Pancreas (tissue), 10 donors: ENCODE measurements at regions not wholly inside any gene's neighbourhood (a gene's known extent, or its start where the extent isn't known, plus 50 kb on each side); places are given as distances from the start of the nearest gene placed in this dataset.
"Not testable (repeated sequence)": the region's sequence is repeated elsewhere in the genome, so short reads cannot be mapped to it uniquely, and the experiment has no call there.

Experiments used
- ATAC-seq, 4 donors: fragments of 200-7000 bp; cut with Tn5 transposase; one replicate each; pipeline versions ENCODE4 v1.8.0 to v1.9.1; 2020; ENCODE audit warnings: mild to moderate bottlenecking in 4 of 4, moderate library complexity in 4 of 4
- DNase-seq, 6 donors: peaks; one replicate each; pipeline ENCODE4 v3.0.0-alpha.2; 2020
- FAIRE-seq: peaks from 2 replicates; lab custom pipeline; 2012; peaks lifted over from hg19 to GRCh38; lab: Jason Lieb, UNC
- H3K27ac ChIP-seq, 4 donors: fragments of 200-600 bp; sonication (generic); 1 replicate in 3 of 4; 2 replicates in 1 of 4; pipeline versions ENCODE4 v1.5.0 to v1.8.0; 2020
- H3K27me3 ChIP-seq, 4 donors: fragments of 200-600 bp; one replicate each; pipeline ENCODE4 v1.8.0; 2021
- H3K36me3 ChIP-seq, 3 donors: fragments of 200-600 bp; sonication (generic) in 1 of 3; one replicate each; pipeline versions ENCODE4 v1.5.0 to v1.8.0; 2020 to 2021
- H3K4me1 ChIP-seq, 3 donors: fragments of 200-600 bp; one replicate each; pipeline ENCODE4 v1.8.0; 2021
- H3K4me3 ChIP-seq, 4 donors: fragments of 200-600 bp; sonication (generic) in 2 of 4; one replicate each; pipeline versions ENCODE4 v1.5.0 to v1.8.0; 2020 to 2021
- H3K9me3 ChIP-seq, 4 donors: fragments of 200-600 bp; one replicate each; pipeline ENCODE4 v1.8.0; 2021
- WGBS, 2 donors: extraction: QIAGEN DNeasy Blood & Tissue Kit; methylation state at CpG; one replicate each; pipeline ENCODE4 v1.1.7; 2013; 5-methylcytosine and 5-hydroxymethylcytosine counted together
- intact Hi-C, 3 donors: fragments of 100-400 bp; cut with DNase I; formaldehyde crosslinking; loops; one replicate each; pipeline versions ENCODE4 v1.11.1 to v1.14.2; 2022
- TF ChIP-seq, protein P1 (sequence below), 4 donors: fragments of 200-600 bp; sonication (generic) in 3 of 4; IDR thresholded peaks; one replicate each; pipeline versions ENCODE4 v1.5.0 to v1.8.0; 2021; ENCODE audit warnings: antibody characterized with exemption in 4 of 4
- donor health status: healthy with polysubstance abuse.
- donor health status: DM: no; HTN: no; CAD: no; lungs with moderate emphysema.
- donor health status: DM: no; HTN: no; CAD: no.
- donor health status: control.
- donor health status: control.
- donor health status: Bipolar disorder and iron deficiency.
- donor health status: DM: yes; HTN: yes; CAD: no.
- donor health status: DM: no; HTN: no; CAD: no.
- donor health status: DM: no; HTN: no; CAD: no.
- donor health status: DM: yes; HTN: yes; CAD: no.

DNA sequence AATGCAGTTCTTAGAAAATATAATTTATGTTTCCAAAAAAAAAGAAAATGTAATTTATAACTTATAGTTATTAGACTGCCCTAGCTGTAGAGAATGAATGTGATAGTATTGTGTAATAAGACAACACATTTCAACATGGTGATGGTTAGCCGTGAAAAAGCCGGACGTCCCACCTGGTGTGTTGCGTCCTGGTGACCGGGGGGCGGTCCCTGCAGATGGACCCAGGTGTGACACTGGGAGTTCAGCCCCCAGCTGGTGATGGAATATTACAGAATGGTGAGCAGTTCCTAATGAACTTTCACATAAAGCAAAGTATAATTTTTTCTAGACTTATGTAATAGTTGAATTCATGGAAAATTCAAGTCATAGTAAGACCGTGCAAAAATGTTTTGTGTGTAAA is 132.8 kb downstream of the LAT start:
- Histone ChIP-seq H3K9me3 (no peaks in the 10 kb centered on the region), H3K4me1 (peaks cover 0 to 4% (median 0%) of the 10 kb centered on the region in 3 donors), H3K27me3 (no peaks in the 10 kb centered on the region), H3K36me3 (no peaks in the 10 kb centered on the region), H3K4me3 (no peak overlapping the region), H3K27ac (no peak overlapping the region)
- FAIRE-seq (no peak), ATAC-seq (no peak), DNase-seq (no peak)
- 70 to 86% methylated on average over 7 of the region's 7 CpGs for WGBS, 2 donors
- TF ChIP-seq, protein P1, sequence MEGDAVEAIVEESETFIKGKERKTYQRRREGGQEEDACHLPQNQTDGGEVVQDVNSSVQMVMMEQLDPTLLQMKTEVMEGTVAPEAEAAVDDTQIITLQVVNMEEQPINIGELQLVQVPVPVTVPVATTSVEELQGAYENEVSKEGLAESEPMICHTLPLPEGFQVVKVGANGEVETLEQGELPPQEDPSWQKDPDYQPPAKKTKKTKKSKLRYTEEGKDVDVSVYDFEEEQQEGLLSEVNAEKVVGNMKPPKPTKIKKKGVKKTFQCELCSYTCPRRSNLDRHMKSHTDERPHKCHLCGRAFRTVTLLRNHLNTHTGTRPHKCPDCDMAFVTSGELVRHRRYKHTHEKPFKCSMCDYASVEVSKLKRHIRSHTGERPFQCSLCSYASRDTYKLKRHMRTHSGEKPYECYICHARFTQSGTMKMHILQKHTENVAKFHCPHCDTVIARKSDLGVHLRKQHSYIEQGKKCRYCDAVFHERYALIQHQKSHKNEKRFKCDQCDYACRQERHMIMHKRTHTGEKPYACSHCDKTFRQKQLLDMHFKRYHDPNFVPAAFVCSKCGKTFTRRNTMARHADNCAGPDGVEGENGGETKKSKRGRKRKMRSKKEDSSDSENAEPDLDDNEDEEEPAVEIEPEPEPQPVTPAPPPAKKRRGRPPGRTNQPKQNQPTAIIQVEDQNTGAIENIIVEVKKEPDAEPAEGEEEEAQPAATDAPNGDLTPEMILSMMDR (IDR thresholded peaks at IDR 0.05): no peak
- intact Hi-C loops: no loop called here

DNA sequence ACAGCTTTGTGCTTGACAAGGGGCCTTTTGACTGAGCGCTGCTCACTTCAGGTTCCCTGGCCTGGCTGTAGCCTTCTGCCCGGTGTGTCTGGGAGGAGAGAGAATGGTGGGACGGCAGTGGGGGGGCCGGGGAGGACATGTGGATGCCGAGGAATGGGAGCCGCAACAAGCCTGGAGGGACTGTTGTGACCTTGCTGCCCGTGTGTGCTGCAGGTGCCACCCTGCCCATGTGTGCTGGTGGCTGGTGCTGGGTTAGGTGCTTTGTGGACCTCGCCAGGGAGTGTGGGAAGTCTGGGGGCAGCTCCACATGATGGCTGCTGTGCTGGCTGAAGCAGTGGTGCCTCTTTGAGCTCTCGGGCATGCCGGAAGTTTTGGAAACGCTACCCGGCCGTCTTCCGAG is 132.1 kb downstream of the LAT start:
- Histone ChIP-seq H3K4me1 (peaks cover 0 to 4% (median 0%) of the 10 kb centered on the region in 3 donors), H3K9me3 (no peaks in the 10 kb centered on the region), H3K27ac (no peak overlapping the region), H3K27me3 (no peaks in the 10 kb centered on the region), H3K36me3 (no peaks in the 10 kb centered on the region), H3K4me3 (no peak overlapping the region)
- TF ChIP-seq, protein P1 (IDR thresholded peaks at IDR 0.05): no peak
- intact Hi-C loops: no loop called here
- ATAC-seq (no peak), DNase-seq (no peak), FAIRE-seq (no peak)
- WGBS, 2 donors: 71 to 73% methylated on average over 13 to 14 of the region's 14 CpGs

DNA sequence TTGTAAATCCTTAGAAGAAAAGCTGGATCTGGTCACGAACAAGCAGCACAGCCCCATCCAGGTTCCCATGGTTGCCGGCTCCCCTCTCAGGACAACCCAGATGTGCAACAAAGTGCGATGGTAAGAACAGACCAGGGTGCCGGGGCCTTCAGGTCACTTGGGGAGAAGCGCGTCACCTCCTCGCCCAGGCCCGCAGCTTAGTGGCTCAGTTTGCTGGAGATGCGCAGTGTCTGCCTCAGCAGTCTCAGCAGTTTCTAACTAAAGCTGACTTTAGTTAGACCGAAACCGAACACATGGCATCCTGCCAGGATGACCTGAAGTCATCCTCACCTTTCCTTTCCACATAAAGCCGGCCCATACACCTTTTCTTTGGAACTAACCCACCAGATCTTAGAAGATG is 131.4 kb downstream of the LAT start:
- ATAC-seq, H3K4me1 ChIP-seq, H3K27me3 ChIP-seq, intact Hi-C loops, FAIRE-seq, H3K4me3 ChIP-seq, H3K36me3 ChIP-seq, H3K27ac ChIP-seq, DNase-seq, H3K9me3 ChIP-seq: not testable (repeated sequence)
- 84 to 85% methylated on average over 10 to 12 of the region's 12 CpGs for WGBS, 2 donors

DNA sequence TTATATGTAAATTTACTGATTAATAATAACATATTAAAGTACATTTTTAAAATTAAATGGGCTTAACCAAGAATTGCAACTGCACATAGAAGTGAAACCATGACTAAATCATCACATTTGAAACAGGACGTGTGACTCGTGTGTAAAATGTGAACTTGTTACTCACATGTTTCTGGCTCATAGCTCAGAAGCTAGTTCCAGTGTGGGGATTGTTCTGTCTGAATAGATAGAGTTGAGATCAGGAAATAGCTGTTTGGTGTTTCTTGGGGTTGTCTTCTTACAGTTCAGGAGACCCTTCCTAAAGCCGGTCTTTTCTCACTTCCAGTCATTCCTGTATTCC is 130.9 kb downstream of the LAT start:
- H3K27me3 ChIP-seq, intact Hi-C loops, H3K9me3 ChIP-seq, H3K4me1 ChIP-seq, H3K27ac ChIP-seq, DNase-seq, H3K36me3 ChIP-seq, FAIRE-seq, H3K4me3 ChIP-seq: not testable (repeated sequence)
- 18 to 27% methylated on average over 3 of the region's 3 CpGs for WGBS, 2 donors
- peak in 2 of 4 donors; percentile 34 to 40 for ATAC-seq

DNA sequence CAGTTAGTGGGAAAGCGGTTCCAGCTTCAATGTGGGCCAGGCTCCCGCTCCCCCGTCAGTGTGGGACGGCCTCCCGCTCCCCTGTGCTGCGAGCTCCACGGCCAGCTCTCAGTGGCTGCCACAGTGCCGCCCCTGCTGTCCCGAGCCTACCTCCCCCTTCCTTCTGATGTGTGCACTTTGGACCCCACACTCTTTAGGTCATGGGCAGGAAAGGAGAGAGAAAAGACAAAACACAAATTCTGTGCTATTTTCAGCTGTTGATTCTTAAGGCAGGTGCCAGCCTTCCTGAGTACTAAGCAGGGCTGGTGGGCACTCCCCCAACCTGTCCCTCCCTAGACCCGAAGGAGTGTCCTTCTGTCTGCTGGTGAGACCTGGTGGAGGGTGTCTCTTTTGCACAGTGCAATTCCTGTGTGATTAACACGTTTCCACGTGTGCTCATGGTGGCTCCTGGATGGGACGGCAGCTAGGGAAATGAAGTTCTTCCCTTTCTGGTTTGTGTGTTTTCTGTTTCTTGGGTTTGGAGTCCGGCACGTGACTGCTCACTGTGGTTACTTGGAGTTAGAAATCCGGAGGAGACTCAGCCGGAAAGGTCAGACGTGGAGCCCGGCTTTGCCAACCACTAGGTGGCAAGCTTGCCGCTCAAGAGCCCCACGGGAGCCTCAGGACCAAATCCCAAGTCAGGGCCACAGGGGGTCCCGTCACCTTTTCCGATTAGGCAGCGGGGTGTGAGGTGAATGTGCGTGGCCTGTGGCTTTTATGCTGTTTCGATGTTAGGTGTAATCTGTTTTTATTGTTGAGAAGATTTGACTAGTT is 130.3 kb downstream of the LAT start:
- DNase-seq (peak in 3 of 6 donors; percentile 16 to 54 (median 51)), ATAC-seq (peak; percentile 79 to 92 (median 90))
- H3K4me1 ChIP-seq, FAIRE-seq, H3K9me3 ChIP-seq, H3K36me3 ChIP-seq, intact Hi-C loops, H3K4me3 ChIP-seq, H3K27me3 ChIP-seq: not testable (repeated sequence)
- TF ChIP-seq, protein P1 (IDR thresholded peaks at IDR 0.05): peak; percentile 28 to 52 (median 30)
- peak overlapping the region in 2 of 4 donors; percentile 37 to 54 for H3K27ac ChIP-seq
- 16 to 18% methylated on average over 26 of the region's 26 CpGs for WGBS, 2 donors

DNA sequence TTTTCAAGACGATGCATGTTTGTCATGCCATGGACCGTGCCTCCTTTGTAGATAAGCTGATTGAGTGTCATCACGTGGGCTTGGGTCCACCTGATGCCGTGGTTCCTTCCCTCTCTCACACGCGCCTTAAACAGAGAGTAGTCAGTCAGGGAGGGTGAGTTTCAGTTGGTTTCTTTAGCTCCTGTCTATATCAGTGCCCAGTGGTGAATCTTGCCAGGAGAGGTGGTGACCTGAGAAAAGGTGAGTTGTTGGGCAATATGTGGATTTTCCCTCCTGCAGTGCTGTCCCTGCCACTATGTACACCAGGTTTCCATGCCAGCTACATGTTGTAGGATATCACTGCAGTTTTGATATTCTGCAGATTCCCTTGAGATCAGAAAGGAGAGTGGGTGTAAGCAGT is 129.7 kb downstream of the LAT start:
- peak in 1 of 6 donors; percentile 37 for DNase-seq

DNA sequence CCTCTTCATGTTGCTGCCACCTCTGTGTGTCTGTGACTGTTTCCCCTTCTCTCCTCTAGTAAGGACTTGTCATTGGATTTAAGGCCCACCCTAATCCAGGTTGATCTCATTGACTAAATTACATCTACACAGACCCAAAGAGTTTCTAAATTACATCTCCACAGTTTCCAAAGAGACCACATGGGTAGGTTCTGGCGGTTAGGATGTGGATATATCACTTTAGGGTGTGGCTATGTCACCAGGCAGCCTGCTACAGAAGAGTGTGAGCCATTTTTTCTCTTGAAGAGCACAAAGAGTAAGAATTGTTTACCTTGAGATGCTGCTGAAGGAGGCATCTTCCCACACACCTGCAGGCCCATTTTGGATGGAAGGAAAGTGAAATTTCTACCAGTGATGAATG is 128.6 kb downstream of the LAT start:
- H3K27me3 ChIP-seq, DNase-seq, H3K27ac ChIP-seq, H3K9me3 ChIP-seq, FAIRE-seq, H3K36me3 ChIP-seq, H3K4me3 ChIP-seq, ATAC-seq, H3K4me1 ChIP-seq, intact Hi-C loops: not testable (repeated sequence)
- WGBS, 2 donors: 72 to 90% methylated on average over 1 of the region's 1 CpG

More for the DNA sequence above, 129.7 kb downstream of the LAT start:
- Histone ChIP-seq H3K36me3 (no peaks in the 10 kb centered on the region), H3K27me3 (no peaks in the 10 kb centered on the region), H3K4me3 (no peak overlapping the region), H3K9me3 (no peaks in the 10 kb centered on the region), H3K27ac (peak overlapping the region in 2 of 4 donors; percentile 37 to 54), H3K4me1 (peaks cover 0 to 4% (median 0%) of the 10 kb centered on the region in 3 donors)
- intact Hi-C loops: no loop called here
- TF ChIP-seq, protein P1 (IDR thresholded peaks at IDR 0.05): no peak
- 41 to 45% methylated on average over 6 of the region's 6 CpGs for WGBS, 2 donors
- no peak for FAIRE-seq
- ATAC-seq: peak; percentile 25 to 60 (median 44)
